Activated CD4-positive, alpha-beta T cell treated with anti-CD3 and anti-CD28 coated beads, Interleukin-2, amount 10 ng/mL, durations not matched to agents 7 days and 5 days (primary cell): ENCODE measurements at regions not wholly inside any gene's neighbourhood (a gene's known extent, or its start where the extent isn't known, plus 50 kb on each side); places are given as distances from the start of the nearest gene placed in this dataset.

ENCODE experiments used
- CTCF ChIA-PET: fragments of 350-600 bp; sonication (Branson Sonifier 250); formaldehyde crosslinking; loops from one replicate; lab custom pipeline; 2021; ENCODE audit warnings: antibody characterized with exemption; lab: Charles Lee
- POLR2A ChIA-PET: fragments of 350-600 bp; sonication (Branson Sonifier 250); formaldehyde crosslinking; loops from one replicate; lab custom pipeline; 2021; ENCODE audit warnings: antibody characterized with exemption; lab: Charles Lee
- DNase-seq: peaks from one replicate; pipeline ENCODE4 v3.0.0-alpha.2; 2020
- H3K27ac Mint-ChIP-seq: one replicate; pipeline ENCODE4 v1.8.0; 2021; ENCODE audit warnings: mild to moderate bottlenecking, moderate library complexity, mixed read lengths
- H3K27me3 Mint-ChIP-seq: one replicate; pipeline ENCODE4 v1.8.0; 2021; ENCODE audit warnings: mixed read lengths
- H3K36me3 Mint-ChIP-seq: one replicate; pipeline ENCODE4 v1.8.0; 2021; ENCODE audit warnings: low read depth, mixed read lengths
- H3K4me1 Mint-ChIP-seq: one replicate; pipeline ENCODE4 v1.8.0; 2021; ENCODE audit warnings: mixed read lengths
- H3K4me3 Mint-ChIP-seq: one replicate; pipeline ENCODE4 v1.8.0; 2021; ENCODE audit warnings: mild to moderate bottlenecking, moderate library complexity, mixed read lengths
- H3K9me3 Mint-ChIP-seq: one replicate; pipeline ENCODE4 v1.8.0; 2021; ENCODE audit warnings: mixed read lengths

GRCh38 chr2:221135699-221136098 lies 436.4 kb downstream of the EPHA4 start:
- Mint-ChIP-seq H3K36me3 (no peaks in the 10 kb centered on the region), H3K4me3 (no peak overlapping the region), H3K9me3 (no peaks in the 10 kb centered on the region), H3K4me1 (no peaks in the 10 kb centered on the region), H3K27ac (no peak overlapping the region), H3K27me3 (no peaks in the 10 kb centered on the region)
- ChIA-PET CTCF (no interaction called here), POLR2A (no interaction called here)
- no peak for DNase-seq

GRCh38 chr2:221137385-221137784 lies 434.7 kb downstream of the EPHA4 start:
- Mint-ChIP-seq H3K36me3 (no peaks in the 10 kb centered on the region), H3K4me3 (no peak overlapping the region), H3K27ac (no peak overlapping the region), H3K9me3 (no peaks in the 10 kb centered on the region), H3K4me1 (no peaks in the 10 kb centered on the region), H3K27me3 (no peaks in the 10 kb centered on the region)
- ChIA-PET POLR2A (no interaction called here), CTCF (no interaction called here)
- no peak for DNase-seq

GRCh38 chr2:221142341-221142740 lies 429.8 kb downstream of the EPHA4 start:
- no peak for DNase-seq
- Mint-ChIP-seq H3K27ac (no peak overlapping the region), H3K4me3 (no peak overlapping the region), H3K27me3 (no peaks in the 10 kb centered on the region), H3K36me3 (no peaks in the 10 kb centered on the region), H3K4me1 (no peaks in the 10 kb centered on the region), H3K9me3 (no peaks in the 10 kb centered on the region)
- POLR2A ChIA-PET, result no interaction called here
- CTCF ChIA-PET, result no interaction called here

GRCh38 chr2:221143231-221143630 lies 428.9 kb downstream of the EPHA4 start:
- H3K27ac Mint-ChIP-seq, result no peak overlapping the region
- no peaks in the 10 kb centered on the region for H3K9me3 Mint-ChIP-seq
- no peak overlapping the region for H3K4me3 Mint-ChIP-seq
- ChIA-PET POLR2A (no interaction called here), CTCF (no interaction called here)
- DNase-seq, result no peak
- H3K36me3 Mint-ChIP-seq, result no peaks in the 10 kb centered on the region
- no peaks in the 10 kb centered on the region for H3K27me3 Mint-ChIP-seq
- H3K4me1 Mint-ChIP-seq, result no peaks in the 10 kb centered on the region

GRCh38 chr2:221144909-221145308 lies 427.2 kb downstream of the EPHA4 start:
- CTCF ChIA-PET, result no interaction called here
- POLR2A ChIA-PET, result no interaction called here
- Mint-ChIP-seq H3K27me3 (no peaks in the 10 kb centered on the region), H3K36me3 (no peaks in the 10 kb centered on the region), H3K9me3 (no peaks in the 10 kb centered on the region), H3K27ac (no peak overlapping the region), H3K4me3 (no peak overlapping the region), H3K4me1 (no peaks in the 10 kb centered on the region)
- DNase-seq, result no peak

GRCh38 chr2:221145396-221145795 lies 426.7 kb downstream of the EPHA4 start:
- no peak overlapping the region for H3K27ac Mint-ChIP-seq
- no peaks in the 10 kb centered on the region for H3K27me3 Mint-ChIP-seq
- ChIA-PET CTCF (no interaction called here), POLR2A (no interaction called here)
- H3K36me3 Mint-ChIP-seq, result no peaks in the 10 kb centered on the region
- H3K4me3 Mint-ChIP-seq, result no peak overlapping the region
- no peak for DNase-seq
- no peaks in the 10 kb centered on the region for H3K9me3 Mint-ChIP-seq
- H3K4me1 Mint-ChIP-seq, result no peaks in the 10 kb centered on the region

- ChIA-PET CTCF (no interaction called here), POLR2A (no interaction called here)
- H3K36me3 Mint-ChIP-seq, result no peaks in the 10 kb centered on the region
- no peak overlapping the region for H3K27ac Mint-ChIP-seq
- H3K9me3 Mint-ChIP-seq, result no peaks in the 10 kb centered on the region
- no peak for DNase-seq
- H3K4me3 Mint-ChIP-seq, result no peak overlapping the region
- no peaks in the 10 kb centered on the region for H3K27me3 Mint-ChIP-seq
- H3K4me1 Mint-ChIP-seq, result no peaks in the 10 kb centered on the region
Measured at GRCh38 chr2:221153226-221153625, 418.9 kb downstream of the EPHA4 start.

- Mint-ChIP-seq H3K4me1 (no peaks in the 10 kb centered on the region), H3K36me3 (no peaks in the 10 kb centered on the region)
- POLR2A ChIA-PET, result no interaction called here
Measured at GRCh38 chr2:221154176-221154575, 417.9 kb downstream of the EPHA4 start.

GRCh38 chr2:221156062-221156734 lies 415.9 kb downstream of the EPHA4 start:
- H3K9me3 Mint-ChIP-seq, result no peaks in the 10 kb centered on the region
- H3K4me3 Mint-ChIP-seq, result no peak overlapping the region
- no peaks in the 10 kb centered on the region for H3K36me3 Mint-ChIP-seq
- no peak for DNase-seq
- ChIA-PET POLR2A (no interaction called here), CTCF (no interaction called here)
- H3K27me3 Mint-ChIP-seq, result no peaks in the 10 kb centered on the region
- no peaks in the 10 kb centered on the region for H3K4me1 Mint-ChIP-seq
- no peak overlapping the region for H3K27ac Mint-ChIP-seq

More at GRCh38 chr2:221154176-221154575, 417.9 kb downstream of the EPHA4 start:
- H3K4me3 Mint-ChIP-seq, result no peak overlapping the region
- no peak overlapping the region for H3K27ac Mint-ChIP-seq
- no peaks in the 10 kb centered on the region for H3K9me3 Mint-ChIP-seq
- DNase-seq, result no peak
- H3K27me3 Mint-ChIP-seq, result no peaks in the 10 kb centered on the region
- CTCF ChIA-PET, result no interaction called here

GRCh38 chr2:221161186-221161585 lies 410.9 kb downstream of the EPHA4 start:
- H3K4me3 Mint-ChIP-seq, result no peak overlapping the region

GRCh38 chr2:221166292-221166691 lies 405.8 kb downstream of the EPHA4 start:
- POLR2A ChIA-PET, result no interaction called here
- no peaks in the 10 kb centered on the region for H3K27me3 Mint-ChIP-seq
- no peak for DNase-seq
- H3K36me3 Mint-ChIP-seq, result no peaks in the 10 kb centered on the region
- no peaks in the 10 kb centered on the region for H3K4me1 Mint-ChIP-seq
- peaks cover 2% of the 10 kb centered on the region for H3K9me3 Mint-ChIP-seq
- CTCF ChIA-PET, result no interaction called here
- no peak overlapping the region for H3K4me3 Mint-ChIP-seq
- H3K27ac Mint-ChIP-seq, result no peak overlapping the region

More at GRCh38 chr2:221161186-221161585, 410.9 kb downstream of the EPHA4 start:
- Mint-ChIP-seq H3K36me3 (no peaks in the 10 kb centered on the region), H3K4me1 (no peaks in the 10 kb centered on the region), H3K27me3 (no peaks in the 10 kb centered on the region), H3K27ac (no peak overlapping the region), H3K9me3 (peaks cover under 1% of the 10 kb centered on the region)
- ChIA-PET POLR2A (interaction anchor here (0.6 kb wide), 1 partner anchor 905 kb away, joined by 3 read pairs; no protein-coding TSS in a partner anchor), CTCF (no interaction called here)
- no peak for DNase-seq

- DNase-seq, result no peak
- no peak overlapping the region for H3K27ac Mint-ChIP-seq
- POLR2A ChIA-PET, result no interaction called here
- CTCF ChIA-PET, result no interaction called here
- no peaks in the 10 kb centered on the region for H3K4me1 Mint-ChIP-seq
- no peak overlapping the region for H3K4me3 Mint-ChIP-seq
- H3K9me3 Mint-ChIP-seq, result peaks cover 2% of the 10 kb centered on the region
- no peaks in the 10 kb centered on the region for H3K27me3 Mint-ChIP-seq
- no peaks in the 10 kb centered on the region for H3K36me3 Mint-ChIP-seq
Measured at GRCh38 chr2:221167561-221167960, 404.5 kb downstream of the EPHA4 start.

GRCh38 chr2:221169724-221170123 lies 402.4 kb downstream of the EPHA4 start:
- Mint-ChIP-seq H3K9me3 (peaks cover 2% of the 10 kb centered on the region), H3K27me3 (no peaks in the 10 kb centered on the region), H3K36me3 (no peaks in the 10 kb centered on the region), H3K4me1 (no peaks in the 10 kb centered on the region), H3K4me3 (no peak overlapping the region), H3K27ac (no peak overlapping the region)
- POLR2A ChIA-PET, result no interaction called here
- no peak for DNase-seq
- CTCF ChIA-PET, result no interaction called here

GRCh38 chr2:221170548-221170947 lies 401.6 kb downstream of the EPHA4 start:
- DNase-seq, result no peak
- H3K27ac Mint-ChIP-seq, result no peak overlapping the region
- peaks cover 2% of the 10 kb centered on the region for H3K9me3 Mint-ChIP-seq
- H3K36me3 Mint-ChIP-seq, result no peaks in the 10 kb centered on the region
- ChIA-PET CTCF (no interaction called here), POLR2A (no interaction called here)
- H3K4me1 Mint-ChIP-seq, result no peaks in the 10 kb centered on the region
- no peak overlapping the region for H3K4me3 Mint-ChIP-seq
- no peaks in the 10 kb centered on the region for H3K27me3 Mint-ChIP-seq
